ENCODE measurements at regions not wholly inside any gene's neighbourhood (a gene's known extent, or its start where the extent isn't known, plus 50 kb on each side); places are given as distances from the start of the nearest gene placed in this dataset.
"Not testable (repeated sequence)": the region's sequence is repeated elsewhere in the genome, so short reads cannot be mapped to it uniquely, and the experiment has no call there.

- peak; percentile 64 for DNase-seq (ENCODE audit: low read depth)
- TF ChIP-seq CTCF (IDR thresholded peaks at IDR 0.05; ENCODE audit: insufficient read depth, low read depth, low read length): peak; percentile 64
- H3K4me3 ChIP-seq (ENCODE audit: low read depth, low read length): peak overlapping the region; percentile 32
Observed at GRCh38 chr20:29443206-29443781, 1814.2 kb upstream of the DEFB115 start.

- no peak overlapping the region for H3K4me3 ChIP-seq (ENCODE audit: low read depth, low read length)
- DNase-seq (ENCODE audit: low read depth): no peak
- TF ChIP-seq CTCF (IDR thresholded peaks at IDR 0.05; ENCODE audit: insufficient read depth, low read depth, low read length): no peak
Observed at GRCh38 chr20:29443819-29444218, 1813.6 kb upstream of the DEFB115 start.

- DNase-seq (ENCODE audit: low read depth): peak; percentile 92
Observed at GRCh38 chr20:29445050-29445907, 1812.2 kb upstream of the DEFB115 start.

GRCh38 chr20:29447517-29448484 is 1809.7 kb upstream of the DEFB115 start:
- H3K4me3 ChIP-seq (ENCODE audit: low read depth, low read length); DNase-seq (ENCODE audit: low read depth): not testable (repeated sequence)

More at GRCh38 chr20:29445050-29445907, 1812.2 kb upstream of the DEFB115 start:
- peak overlapping the region; percentile 52 for H3K4me3 ChIP-seq (ENCODE audit: low read depth, low read length)

- no peak for DNase-seq (ENCODE audit: low read depth)
- TF ChIP-seq CTCF (IDR thresholded peaks at IDR 0.05; ENCODE audit: insufficient read depth, low read depth, low read length): no peak
- H3K4me3 ChIP-seq (ENCODE audit: low read depth, low read length): no peak overlapping the region
Observed at GRCh38 chr20:29448806-29449470, 1808.5 kb upstream of the DEFB115 start.

- no peak for DNase-seq (ENCODE audit: low read depth)
- H3K4me3 ChIP-seq (ENCODE audit: low read depth, low read length): no peak overlapping the region
- no peak for TF ChIP-seq CTCF (IDR thresholded peaks at IDR 0.05; ENCODE audit: insufficient read depth, low read depth, low read length)
Observed at GRCh38 chr20:29452186-29452585, 1805.3 kb upstream of the DEFB115 start.

GRCh38 chr20:29456987-29457693 is 1800.3 kb upstream of the DEFB115 start:
- not testable (repeated sequence) for DNase-seq (ENCODE audit: low read depth); H3K4me3 ChIP-seq (ENCODE audit: low read depth, low read length)

Data from fibroblast of villous mesenchyme (primary cell).